PC-9 (cell line): ENCODE measurements at regions not wholly inside any gene's neighbourhood (a gene's known extent, or its start where the extent isn't known, plus 50 kb on each side); places are given as distances from the start of the nearest gene placed in this dataset.

Source experiments
- BruUV-seq: library from RNA; stranded (reverse); fragments of 400-500 nt; replicated peaks from 2 replicates; lab custom pipeline; 2021; lab: Mats Ljungman, UMichigan
- CTCF ChIA-PET: fragments of 300-600 bp; sonication (Branson Sonifier 250); formaldehyde crosslinking; loops from one replicate; lab custom pipeline; 2022; ENCODE audit warnings: antibody characterized with exemption; lab: Charles Lee
- POLR2A ChIA-PET: fragments of 300-600 bp; sonication (Branson Sonifier 250); formaldehyde crosslinking; loops from one replicate; lab custom pipeline; 2022; ENCODE audit warnings: antibody characterized with exemption; ENCODE audit not compliant: unreplicated experiment; lab: Charles Lee
- DNase-seq, 2 experiments: peaks; one replicate each; pipeline versions ENCODE4 v3.0.0 to v3.0.0-alpha.2; 2015 to 2022; ENCODE audit warnings: mixed read lengths in 1 of 2
- H2AFZ ChIP-seq: fragments of 200-600 bp; sonication (generic); 2 replicates; pipeline ENCODE4 v1.8.1; 2017; ENCODE audit warnings: antibody characterized with exemption
- H3F3A ChIP-seq: fragments of 200-600 bp; sonication (generic); 2 replicates; pipeline ENCODE4 v1.8.1; 2017; ENCODE audit warnings: antibody characterized with exemption, mild to moderate bottlenecking, low read depth; ENCODE audit not compliant: insufficient read depth
- H3K27ac ChIP-seq: fragments of 200-600 bp; sonication (generic); 2 replicates; pipeline ENCODE4 v1.6.1; 2016; ENCODE audit warnings: mixed run types
- H3K27me3 ChIP-seq: fragments of 200-600 bp; sonication (generic); 2 replicates; pipeline ENCODE4 v1.6.1; 2016; ENCODE audit warnings: low read depth, mixed run types; ENCODE audit not compliant: insufficient read depth
- H3K36me3 ChIP-seq: fragments of 200-600 bp; sonication (generic); 2 replicates; pipeline ENCODE4 v1.6.1; 2016; ENCODE audit warnings: low read depth, mixed run types
- H3K4me1 ChIP-seq: fragments of 200-600 bp; sonication (generic); replicated peaks from 2 replicates; pipeline ENCODE4 v1.6.1; 2016; ENCODE audit warnings: mixed run types; ENCODE audit not compliant: insufficient read depth
- H3K4me2 ChIP-seq: fragments of 200-600 bp; sonication (generic); 2 replicates; pipeline ENCODE4 v1.6.1; 2017; ENCODE audit warnings: mixed run types
- H3K4me3 ChIP-seq: fragments of 200-600 bp; sonication (generic); 2 replicates; pipeline ENCODE4 v1.6.1; 2016; ENCODE audit warnings: mixed run types
- H3K79me2 ChIP-seq: fragments of 200-600 bp; sonication (generic); 2 replicates; pipeline ENCODE4 v1.6.1; 2017; ENCODE audit warnings: low read depth, mixed run types
- H3K9me2 ChIP-seq: fragments of 200-600 bp; sonication (generic); 2 replicates; pipeline ENCODE4 v1.8.1; 2017; ENCODE audit warnings: mild to moderate bottlenecking; ENCODE audit not compliant: insufficient read depth
- H3K9me3 ChIP-seq: fragments of 200-600 bp; sonication (generic); 2 replicates; pipeline ENCODE4 v1.8.1; 2016; ENCODE audit warnings: low read depth; ENCODE audit not compliant: insufficient read depth
- H4K20me1 ChIP-seq: fragments of 200-600 bp; sonication (generic); 2 replicates; pipeline ENCODE4 v1.8.1; 2017; ENCODE audit not compliant: insufficient read depth
- CTCF ChIP-seq: fragments of 200-600 bp; sonication (generic); conservative IDR thresholded peaks from 2 replicates; pipeline ENCODE4 v1.6.1; 2017; ENCODE audit warnings: mixed run types, antibody characterized with exemption, mild to moderate bottlenecking, moderate library complexity
- EZH2 ChIP-seq: fragments of 200-600 bp; sonication (generic); IDR thresholded peaks from 2 replicates; pipeline ENCODE4 v1.8.0; 2017; ENCODE audit warnings: antibody characterized with exemption, low read depth
- intact Hi-C: fragments of 100-400 bp; cut with micrococcal nuclease; formaldehyde crosslinking; loops from one replicate; pipeline ENCODE4 v1.10.0; 2022; ENCODE audit not compliant: unreplicated experiment

- H3K9me3 ChIP-seq = no peaks in the 10 kb centered on the region
- no peaks in the 10 kb centered on the region for H3K4me1 ChIP-seq
- ChIA-PET POLR2A (no interaction called here), CTCF (no interaction called here)
- no peaks in the 10 kb centered on the region for H3K36me3 ChIP-seq
- no peaks in the 10 kb centered on the region for H3F3A ChIP-seq
- no TSS peak for BruUV-seq
- no peaks in the 10 kb centered on the region for H4K20me1 ChIP-seq
- intact Hi-C loops = no loop called here
- H3K79me2 ChIP-seq = no peaks in the 10 kb centered on the region
- H3K9me2 ChIP-seq = no peaks in the 10 kb centered on the region
- no peak overlapping the region for H3K27ac ChIP-seq
- no peak for TF ChIP-seq EZH2
- no peak for TF ChIP-seq CTCF
- H3K27me3 ChIP-seq = no peaks in the 10 kb centered on the region
- no peak overlapping the region for H2AFZ ChIP-seq
- peak overlapping the region; percentile 8; the same call in 1 of the 2 replicates for H3K4me2 ChIP-seq
- no peak overlapping the region for H3K4me3 ChIP-seq
- DNase-seq = no peak
These were observed 490.3 kb downstream of the TTLL7 start for GRCh38 chr1:83508485-83509151.

- Histone ChIP-seq H3F3A (no peaks in the 10 kb centered on the region), H3K27me3 (no peaks in the 10 kb centered on the region), H2AFZ (no peak overlapping the region), H3K36me3 (no peaks in the 10 kb centered on the region), H3K9me2 (no peaks in the 10 kb centered on the region), H3K4me2 (no peak overlapping the region), H4K20me1 (no peaks in the 10 kb centered on the region), H3K9me3 (no peaks in the 10 kb centered on the region), H3K4me3 (no peak overlapping the region), H3K4me1 (peaks cover 6% of the 10 kb centered on the region; the same call in 1 of the 2 replicates), H3K79me2 (no peaks in the 10 kb centered on the region), H3K27ac (no peak overlapping the region)
- ChIA-PET CTCF (no interaction called here), POLR2A (no interaction called here)
- intact Hi-C loops = no loop called here
- BruUV-seq = no TSS peak
- TF ChIP-seq CTCF (no peak), EZH2 (no peak)
- DNase-seq = no peak
These were observed 493.8 kb downstream of the TTLL7 start for GRCh38 chr1:83505148-83505547.

GRCh38 chr1:83503153-83503552, 495.8 kb downstream of the TTLL7 start:
- ChIA-PET POLR2A (no interaction called here), CTCF (no interaction called here)
- DNase-seq = no peak
- Histone ChIP-seq H2AFZ (no peak overlapping the region), H3K4me1 (peaks cover 6% of the 10 kb centered on the region; the same call in 1 of the 2 replicates), H3K9me3 (no peaks in the 10 kb centered on the region), H4K20me1 (no peaks in the 10 kb centered on the region), H3F3A (no peaks in the 10 kb centered on the region), H3K27me3 (no peaks in the 10 kb centered on the region), H3K4me3 (no peak overlapping the region), H3K4me2 (no peak overlapping the region), H3K36me3 (no peaks in the 10 kb centered on the region), H3K9me2 (no peaks in the 10 kb centered on the region), H3K79me2 (no peaks in the 10 kb centered on the region), H3K27ac (no peak overlapping the region)
- intact Hi-C loops = no loop called here
- TF ChIP-seq EZH2 (no peak), CTCF (no peak)
- BruUV-seq = no TSS peak
